HCT116 (cell line): ENCODE measurements at regions not wholly inside any gene's neighbourhood (a gene's known extent, or its start where the extent isn't known, plus 50 kb on each side); places are given as distances from the start of the nearest gene placed in this dataset.

ENCODE experiments used
- ATAC-seq: fragments of 200-7000 bp; cut with Tn5 transposase; 2 replicates; pipeline ENCODE4 v1.9.1; 2020; ENCODE audit warnings: mild to moderate bottlenecking, moderate library complexity
- BruUV-seq: library from RNA; stranded (reverse); fragments of 400-500 nt; replicated peaks from 2 replicates; lab custom pipeline; 2021; lab: Mats Ljungman, UMichigan
- CTCF ChIA-PET: fragments of 300-600 bp; sonication (Branson Sonifier 250); formaldehyde crosslinking; loops from one replicate; lab custom pipeline; 2021; ENCODE audit warnings: antibody characterized with exemption; lab: Charles Lee
- POLR2A ChIA-PET: fragments of 300-600, 350-600 bp; sonication (Branson Sonifier 250); formaldehyde crosslinking; loops from one replicate; lab custom pipeline; 2021; ENCODE audit warnings: antibody characterized with exemption; lab: Charles Lee
- RAD21 ChIA-PET, 2 experiments: fragments of 300-600 bp; sonication (Branson Sonifier 250); formaldehyde crosslinking; loops; one replicate each; lab custom pipeline; 2023; ENCODE audit warnings: low total read pairs in 2 of 2; ENCODE audit not compliant: uncharacterized antibody in 2 of 2, unreplicated experiment in 2 of 2, low non-redundant PET in 1 of 2; lab: Charles Lee
- DNase-seq: peaks from one replicate; pipeline ENCODE4 v3.0.0-alpha.2; 2010; ENCODE audit warnings: low read depth, low spot score
- H2AFZ ChIP-seq: fragments of 200-600 bp; shearing (Covaris generic), sonication (generic); 2 replicates; pipeline ENCODE4 v1.6.1; 2017; ENCODE audit warnings: low read depth, mixed run types, mixed read lengths, antibody characterized with exemption, low read length; ENCODE audit not compliant: poor library complexity, severe bottlenecking
- H3K27ac ChIP-seq: 2 replicates; pipeline ENCODE4 v1.5.1; 2012; ENCODE audit warnings: low read depth, low read length
- H3K27me3 ChIP-seq: fragments of 200-600 bp; sonication (generic); 2 replicates; pipeline ENCODE4 v1.6.1; 2016; ENCODE audit warnings: mixed run types, low read length, mixed read lengths; ENCODE audit not compliant: insufficient read depth
- H3K36me3 ChIP-seq, 2 experiments: fragments of 200-500 bp in 1 of 2; fragments of 200-600 bp in 1 of 2; sonication (Bioruptor generic) in 1 of 2; sonication (generic) in 1 of 2; 2 replicates each; pipeline versions ENCODE4 v1.5.1 to v1.6.1; 2014 to 2016; ENCODE audit warnings: low read length in 2 of 2, inconsistent platforms in 1 of 2, mixed read lengths in 1 of 2, mixed run types in 1 of 2; ENCODE audit not compliant: insufficient read depth in 2 of 2, control insufficient read depth in 1 of 2
- H3K4me1 ChIP-seq, 2 experiments: fragments of 200-600 bp in 1 of 2; sonication (generic) in 1 of 2; 2 replicates each; pipeline versions ENCODE4 v1.5.1 to v1.6.1; 2012 to 2017; ENCODE audit warnings: low read length in 2 of 2, inconsistent platforms in 1 of 2, mild to moderate bottlenecking in 1 of 2, mixed read lengths in 1 of 2, mixed run types in 1 of 2, moderate library complexity in 1 of 2; ENCODE audit not compliant: insufficient read depth in 2 of 2, control insufficient read depth in 1 of 2
- H3K4me2 ChIP-seq: fragments of 200-600 bp; sonication (generic); 2 replicates; pipeline ENCODE4 v1.6.1; 2017; ENCODE audit warnings: mixed run types, low read length, mixed read lengths
- H3K4me3 ChIP-seq, 2 experiments: fragments of 200-600 bp in 1 of 2; sonication (generic) in 1 of 2; replicated peaks in 1 of 2; 2 replicates each; pipeline ENCODE4 v1.5.1; 2011 to 2016; ENCODE audit warnings: low read length in 2 of 2, control low read depth in 1 of 2, low read depth in 1 of 2, mild to moderate bottlenecking in 1 of 2, mixed read lengths in 1 of 2, mixed run types in 1 of 2
- H3K79me2 ChIP-seq: fragments of 200-600 bp; sonication (generic); 2 replicates; pipeline ENCODE4 v1.6.1; 2017; ENCODE audit warnings: mild to moderate bottlenecking, mixed run types, low read length, moderate library complexity, mixed read lengths; ENCODE audit not compliant: insufficient read depth
- H3K9ac ChIP-seq: fragments of 200-600 bp; sonication (generic); 2 replicates; pipeline ENCODE4 v1.6.1; 2016; ENCODE audit warnings: low read length, mixed read lengths
- H3K9me2 ChIP-seq: fragments of 200-600 bp; sonication (generic), shearing (Covaris generic); 2 replicates; pipeline ENCODE4 v1.6.1; 2017; ENCODE audit warnings: mixed run types, mild to moderate bottlenecking, moderate library complexity; ENCODE audit not compliant: insufficient read depth
- H3K9me3 ChIP-seq, 2 experiments: fragments of 200-500 bp in 1 of 2; fragments of 200-600 bp in 1 of 2; sonication (Bioruptor generic) in 1 of 2; sonication (generic) in 1 of 2; 2 replicates each; pipeline ENCODE4 v1.6.1; 2014 to 2017; ENCODE audit warnings: low read length in 2 of 2, mixed read lengths in 2 of 2, inconsistent platforms in 1 of 2, low read depth in 1 of 2, mild to moderate bottlenecking in 1 of 2, mixed run types in 1 of 2, moderate library complexity in 1 of 2; ENCODE audit not compliant: control insufficient read depth in 1 of 2, insufficient read depth in 1 of 2
- H4K20me1 ChIP-seq: fragments of 200-600 bp; sonication (generic), shearing (Covaris generic); 2 replicates; pipeline ENCODE4 v1.6.1; 2017; ENCODE audit warnings: mixed run types, mild to moderate bottlenecking, moderate library complexity; ENCODE audit not compliant: insufficient read depth
- ATF3 ChIP-seq: IDR thresholded peaks from 2 replicates; pipeline ENCODE4 v1.6.1; 2012
- CBX3 ChIP-seq: IDR thresholded peaks from 2 replicates; pipeline ENCODE4 v1.6.1; 2012; ENCODE audit warnings: low read depth
- CEBPB ChIP-seq: IDR thresholded peaks from 2 replicates; pipeline ENCODE4 v1.6.1; 2012; ENCODE audit warnings: low read depth
- ELF1 ChIP-seq: IDR thresholded peaks from 2 replicates; pipeline ENCODE4 v1.6.1; 2012; ENCODE audit warnings: low read depth, borderline replicate concordance
- FOSL1 ChIP-seq: IDR thresholded peaks from 2 replicates; pipeline ENCODE4 v1.6.1; 2012; ENCODE audit warnings: low read depth
- JUND ChIP-seq: IDR thresholded peaks from 2 replicates; pipeline ENCODE4 v1.6.1; 2012
- POLR2A ChIP-seq: IDR thresholded peaks from 2 replicates; pipeline ENCODE4 v1.7.0; 2011; ENCODE audit warnings: borderline replicate concordance; ENCODE audit not compliant: insufficient read depth, insufficient read length; ENCODE audit errors: extremely low read depth
- POLR2AphosphoS5 ChIP-seq: IDR thresholded peaks from 2 replicates; pipeline ENCODE4 v1.6.1; 2011; ENCODE audit warnings: mild to moderate bottlenecking, low read depth, low read length, moderate library complexity
- RAD21 ChIP-seq: IDR thresholded peaks from 2 replicates; pipeline ENCODE4 v1.6.1; 2012; ENCODE audit warnings: low read depth, mild to moderate bottlenecking
- SIN3A ChIP-seq: IDR thresholded peaks from 2 replicates; pipeline ENCODE4 v1.6.1; 2012; ENCODE audit warnings: low read depth
- TCF7L2 ChIP-seq: IDR thresholded peaks from 2 replicates; pipeline ENCODE4 v1.7.0; 2011; ENCODE audit warnings: borderline replicate concordance, inconsistent platforms; ENCODE audit not compliant: insufficient read depth, insufficient read length; ENCODE audit errors: extremely low read depth
- YY1 ChIP-seq: IDR thresholded peaks from 2 replicates; pipeline ENCODE4 v1.6.1; 2011; ENCODE audit warnings: low read length, low read depth, moderate library complexity, mild to moderate bottlenecking; ENCODE audit not compliant: insufficient replicate concordance; ENCODE audit errors: extremely low read depth
- ZFX ChIP-seq: fragments of 450-650 bp; IDR thresholded peaks from 2 replicates; pipeline ENCODE4 v1.6.1; 2017
- intact Hi-C: fragments of 100-400 bp; cut with micrococcal nuclease; formaldehyde crosslinking; loops from 2 replicates; pipeline ENCODE4 v1.10.0; 2022
- TF ChIP-seq, protein P1 (sequence below): IDR thresholded peaks from 2 replicates; pipeline ENCODE4 v1.6.1; 2012; ENCODE audit warnings: low read depth
- TF ChIP-seq, protein P2 (sequence below), 3 experiments: fragments of 200-600 bp in 1 of 3; sonication (generic) in 1 of 3; IDR thresholded peaks in 2 of 3; conservative IDR thresholded peaks in 1 of 3; 2 replicates each; pipeline ENCODE4 v1.5.1; 2012 to 2017; ENCODE audit warnings: low read depth in 2 of 3, low read length in 2 of 3, antibody characterized with exemption in 1 of 3, borderline replicate concordance in 1 of 3, control low read depth in 1 of 3, mild to moderate bottlenecking in 1 of 3, mixed read lengths in 1 of 3, mixed run types in 1 of 3, moderate library complexity in 1 of 3; ENCODE audit not compliant: insufficient read depth in 1 of 3
- TF ChIP-seq, protein P3 (sequence below): IDR thresholded peaks from 2 replicates; pipeline ENCODE4 v1.6.1; 2011; ENCODE audit warnings: mild to moderate bottlenecking, low read length, moderate library complexity; ENCODE audit not compliant: insufficient replicate concordance; ENCODE audit errors: extremely low read depth

- ATAC-seq (no peak), DNase-seq (no peak)
- Histone ChIP-seq H3K4me3 (no peak overlapping the region), H3K36me3 (no peaks in the 10 kb centered on the region), H3K27ac (no peak overlapping the region), H4K20me1 (no peaks in the 10 kb centered on the region), H3K9me3 (peaks cover 10 to 16% of the 10 kb centered on the region in 2 experiments; a peak in 2 of 4 replicates), H2AFZ (no peak overlapping the region), H3K4me1 (no peaks in the 10 kb centered on the region), H3K9ac (no peak overlapping the region), H3K27me3 (no peaks in the 10 kb centered on the region), H3K79me2 (no peaks in the 10 kb centered on the region), H3K9me2 (no peaks in the 10 kb centered on the region), H3K4me2 (no peak overlapping the region)
- RAD21 ChIA-PET, result no interaction called here
- POLR2A ChIA-PET, result no interaction called here
- intact Hi-C loops, result no loop called here
- BruUV-seq, result no TSS peak
- CTCF ChIA-PET, result no interaction called here
- TF ChIP-seq ELF1, result no peak
- TF ChIP-seq ZFX, result no peak
- no peak for TF ChIP-seq CEBPB
- TF ChIP-seq SIN3A, result no peak
- no peak for TF ChIP-seq RAD21
- TF ChIP-seq POLR2AphosphoS5, result no peak
- no peak for TF ChIP-seq POLR2A
- TF ChIP-seq TCF7L2, result no peak
- no peak for TF ChIP-seq ATF3
- no peak for TF ChIP-seq FOSL1
- TF ChIP-seq JUND, result no peak
- TF ChIP-seq CBX3, result no peak
- TF ChIP-seq YY1, result no peak
- TF ChIP-seq, protein P1, sequence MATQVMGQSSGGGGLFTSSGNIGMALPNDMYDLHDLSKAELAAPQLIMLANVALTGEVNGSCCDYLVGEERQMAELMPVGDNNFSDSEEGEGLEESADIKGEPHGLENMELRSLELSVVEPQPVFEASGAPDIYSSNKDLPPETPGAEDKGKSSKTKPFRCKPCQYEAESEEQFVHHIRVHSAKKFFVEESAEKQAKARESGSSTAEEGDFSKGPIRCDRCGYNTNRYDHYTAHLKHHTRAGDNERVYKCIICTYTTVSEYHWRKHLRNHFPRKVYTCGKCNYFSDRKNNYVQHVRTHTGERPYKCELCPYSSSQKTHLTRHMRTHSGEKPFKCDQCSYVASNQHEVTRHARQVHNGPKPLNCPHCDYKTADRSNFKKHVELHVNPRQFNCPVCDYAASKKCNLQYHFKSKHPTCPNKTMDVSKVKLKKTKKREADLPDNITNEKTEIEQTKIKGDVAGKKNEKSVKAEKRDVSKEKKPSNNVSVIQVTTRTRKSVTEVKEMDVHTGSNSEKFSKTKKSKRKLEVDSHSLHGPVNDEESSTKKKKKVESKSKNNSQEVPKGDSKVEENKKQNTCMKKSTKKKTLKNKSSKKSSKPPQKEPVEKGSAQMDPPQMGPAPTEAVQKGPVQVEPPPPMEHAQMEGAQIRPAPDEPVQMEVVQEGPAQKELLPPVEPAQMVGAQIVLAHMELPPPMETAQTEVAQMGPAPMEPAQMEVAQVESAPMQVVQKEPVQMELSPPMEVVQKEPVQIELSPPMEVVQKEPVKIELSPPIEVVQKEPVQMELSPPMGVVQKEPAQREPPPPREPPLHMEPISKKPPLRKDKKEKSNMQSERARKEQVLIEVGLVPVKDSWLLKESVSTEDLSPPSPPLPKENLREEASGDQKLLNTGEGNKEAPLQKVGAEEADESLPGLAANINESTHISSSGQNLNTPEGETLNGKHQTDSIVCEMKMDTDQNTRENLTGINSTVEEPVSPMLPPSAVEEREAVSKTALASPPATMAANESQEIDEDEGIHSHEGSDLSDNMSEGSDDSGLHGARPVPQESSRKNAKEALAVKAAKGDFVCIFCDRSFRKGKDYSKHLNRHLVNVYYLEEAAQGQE, result no peak
- TF ChIP-seq, protein P2, sequence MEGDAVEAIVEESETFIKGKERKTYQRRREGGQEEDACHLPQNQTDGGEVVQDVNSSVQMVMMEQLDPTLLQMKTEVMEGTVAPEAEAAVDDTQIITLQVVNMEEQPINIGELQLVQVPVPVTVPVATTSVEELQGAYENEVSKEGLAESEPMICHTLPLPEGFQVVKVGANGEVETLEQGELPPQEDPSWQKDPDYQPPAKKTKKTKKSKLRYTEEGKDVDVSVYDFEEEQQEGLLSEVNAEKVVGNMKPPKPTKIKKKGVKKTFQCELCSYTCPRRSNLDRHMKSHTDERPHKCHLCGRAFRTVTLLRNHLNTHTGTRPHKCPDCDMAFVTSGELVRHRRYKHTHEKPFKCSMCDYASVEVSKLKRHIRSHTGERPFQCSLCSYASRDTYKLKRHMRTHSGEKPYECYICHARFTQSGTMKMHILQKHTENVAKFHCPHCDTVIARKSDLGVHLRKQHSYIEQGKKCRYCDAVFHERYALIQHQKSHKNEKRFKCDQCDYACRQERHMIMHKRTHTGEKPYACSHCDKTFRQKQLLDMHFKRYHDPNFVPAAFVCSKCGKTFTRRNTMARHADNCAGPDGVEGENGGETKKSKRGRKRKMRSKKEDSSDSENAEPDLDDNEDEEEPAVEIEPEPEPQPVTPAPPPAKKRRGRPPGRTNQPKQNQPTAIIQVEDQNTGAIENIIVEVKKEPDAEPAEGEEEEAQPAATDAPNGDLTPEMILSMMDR (IDR thresholded peaks at IDR 0.05 in 2 of 3, conservative IDR thresholded peaks at IDR 0.05 in 1 of 3; ENCODE audit: borderline replicate concordance in 1 of 3, insufficient read depth in 1 of 3, low read depth in 2 of 3, low read length in 2 of 3), result no peak
- TF ChIP-seq, protein P3, sequence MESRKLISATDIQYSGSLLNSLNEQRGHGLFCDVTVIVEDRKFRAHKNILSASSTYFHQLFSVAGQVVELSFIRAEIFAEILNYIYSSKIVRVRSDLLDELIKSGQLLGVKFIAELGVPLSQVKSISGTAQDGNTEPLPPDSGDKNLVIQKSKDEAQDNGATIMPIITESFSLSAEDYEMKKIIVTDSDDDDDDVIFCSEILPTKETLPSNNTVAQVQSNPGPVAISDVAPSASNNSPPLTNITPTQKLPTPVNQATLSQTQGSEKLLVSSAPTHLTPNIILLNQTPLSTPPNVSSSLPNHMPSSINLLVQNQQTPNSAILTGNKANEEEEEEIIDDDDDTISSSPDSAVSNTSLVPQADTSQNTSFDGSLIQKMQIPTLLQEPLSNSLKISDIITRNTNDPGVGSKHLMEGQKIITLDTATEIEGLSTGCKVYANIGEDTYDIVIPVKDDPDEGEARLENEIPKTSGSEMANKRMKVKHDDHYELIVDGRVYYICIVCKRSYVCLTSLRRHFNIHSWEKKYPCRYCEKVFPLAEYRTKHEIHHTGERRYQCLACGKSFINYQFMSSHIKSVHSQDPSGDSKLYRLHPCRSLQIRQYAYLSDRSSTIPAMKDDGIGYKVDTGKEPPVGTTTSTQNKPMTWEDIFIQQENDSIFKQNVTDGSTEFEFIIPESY, result no peak
Observed at GRCh38 chr6:67825201-67825895, 809.7 kb upstream of the ADGRB3 start.
